ENCODE measurements at regions not wholly inside any gene's neighbourhood (a gene's known extent, or its start where the extent isn't known, plus 50 kb on each side); places are given as distances from the start of the nearest gene placed in this dataset.

DNA sequence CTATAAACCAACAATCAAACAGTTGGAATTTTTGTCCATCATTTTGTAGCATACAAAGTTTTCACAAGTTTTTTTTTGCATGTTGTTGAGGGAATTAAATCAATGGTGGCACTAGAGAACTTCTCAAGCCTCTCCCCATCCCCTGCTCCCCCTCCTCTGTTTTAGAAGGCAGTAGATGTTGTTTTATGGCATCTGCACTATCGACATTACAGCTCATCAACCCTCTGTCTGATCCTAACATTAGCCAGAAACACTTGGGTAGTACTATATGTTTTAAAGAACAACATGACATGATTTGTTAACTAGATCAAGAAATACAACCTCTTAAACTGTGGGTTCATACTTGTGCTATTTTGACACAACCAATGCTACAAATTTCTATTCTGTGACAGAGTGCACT lies 306.5 kb upstream of the NR5A2 start:
- CTCF ChIA-PET = no interaction called here
- DNase-seq (ENCODE audit: low spot score) = no peak
- TF ChIP-seq, protein P1, sequence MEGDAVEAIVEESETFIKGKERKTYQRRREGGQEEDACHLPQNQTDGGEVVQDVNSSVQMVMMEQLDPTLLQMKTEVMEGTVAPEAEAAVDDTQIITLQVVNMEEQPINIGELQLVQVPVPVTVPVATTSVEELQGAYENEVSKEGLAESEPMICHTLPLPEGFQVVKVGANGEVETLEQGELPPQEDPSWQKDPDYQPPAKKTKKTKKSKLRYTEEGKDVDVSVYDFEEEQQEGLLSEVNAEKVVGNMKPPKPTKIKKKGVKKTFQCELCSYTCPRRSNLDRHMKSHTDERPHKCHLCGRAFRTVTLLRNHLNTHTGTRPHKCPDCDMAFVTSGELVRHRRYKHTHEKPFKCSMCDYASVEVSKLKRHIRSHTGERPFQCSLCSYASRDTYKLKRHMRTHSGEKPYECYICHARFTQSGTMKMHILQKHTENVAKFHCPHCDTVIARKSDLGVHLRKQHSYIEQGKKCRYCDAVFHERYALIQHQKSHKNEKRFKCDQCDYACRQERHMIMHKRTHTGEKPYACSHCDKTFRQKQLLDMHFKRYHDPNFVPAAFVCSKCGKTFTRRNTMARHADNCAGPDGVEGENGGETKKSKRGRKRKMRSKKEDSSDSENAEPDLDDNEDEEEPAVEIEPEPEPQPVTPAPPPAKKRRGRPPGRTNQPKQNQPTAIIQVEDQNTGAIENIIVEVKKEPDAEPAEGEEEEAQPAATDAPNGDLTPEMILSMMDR (conservative IDR thresholded peaks at IDR 0.05; ENCODE audit: low read depth) = no peak
- H3K27ac ChIP-seq = no peak overlapping the region
- POLR2A ChIA-PET (ENCODE audit: low non-redundant PET) = no interaction called here

DNA sequence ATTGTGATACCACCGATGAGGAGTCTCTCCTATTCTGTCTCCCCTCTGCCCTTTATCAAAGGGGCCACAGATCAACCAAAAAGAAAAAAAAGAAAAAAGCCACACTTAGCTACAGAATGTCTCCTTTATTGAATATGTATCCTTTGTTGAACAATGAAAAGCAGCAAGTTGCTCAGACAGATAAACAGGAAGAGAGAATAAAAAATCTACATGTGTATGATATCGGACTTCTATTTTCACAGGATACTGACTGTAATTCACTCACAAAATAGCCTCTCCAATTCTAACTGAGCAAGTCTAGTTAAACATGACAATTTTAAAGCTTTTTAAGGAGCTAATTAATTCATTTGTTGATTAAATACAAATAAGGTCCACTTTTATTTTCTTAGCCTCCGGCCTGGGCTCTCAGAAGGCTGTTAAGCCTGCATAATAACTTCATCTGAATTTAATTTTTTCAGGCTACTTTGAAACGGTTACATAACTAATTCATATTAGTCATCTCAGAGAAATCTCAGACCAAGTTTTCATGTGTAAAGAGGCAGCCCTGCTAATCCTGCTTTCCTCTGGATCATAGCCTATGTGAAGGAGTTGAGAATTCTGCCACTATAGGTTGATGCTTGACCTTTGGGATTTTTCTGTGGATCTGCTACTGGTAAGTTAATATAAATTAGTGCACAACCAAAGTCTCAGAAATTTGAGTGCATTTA lies 304.1 kb upstream of the NR5A2 start:
- DNase-seq (ENCODE audit: low spot score) = peak; percentile 66
- H3K27ac ChIP-seq = no peak overlapping the region
- ChIA-PET CTCF (interaction anchor here (0.6 kb wide), 2 partner anchors 8 to 532 kb away, joined by 3 read pairs; no protein-coding TSS in a partner anchor), POLR2A (ENCODE audit: low non-redundant PET) (no interaction called here)
- TF ChIP-seq, protein P1 (conservative IDR thresholded peaks at IDR 0.05; ENCODE audit: low read depth) = no peak

DNA sequence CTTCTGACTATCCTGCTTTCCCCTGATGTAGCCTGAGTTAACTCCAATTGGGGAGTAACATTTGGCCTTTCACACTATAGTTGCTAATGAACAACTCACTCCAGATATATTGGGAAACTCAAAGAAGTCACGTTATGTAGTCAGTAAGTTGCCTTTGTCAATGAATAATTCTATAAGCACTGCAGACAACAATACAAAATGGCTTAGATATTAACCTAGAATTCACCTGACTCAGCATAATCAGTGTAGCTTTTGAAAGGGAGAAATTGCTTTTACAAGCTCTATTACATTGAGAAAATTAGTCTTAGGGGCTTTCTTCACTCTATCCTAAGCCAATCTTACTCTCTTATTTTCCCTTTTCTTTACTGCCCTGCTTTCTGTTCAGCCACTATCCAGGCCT lies 303.5 kb upstream of the NR5A2 start:
- no peak for DNase-seq (ENCODE audit: low spot score)
- H3K27ac ChIP-seq = no peak overlapping the region
- ChIA-PET CTCF (interaction anchor here (0.6 kb wide), 3 partner anchors 9 to 531 kb away, joined by 3 read pairs; no protein-coding TSS in a partner anchor), POLR2A (ENCODE audit: low non-redundant PET) (no interaction called here)
- TF ChIP-seq, protein P1 (conservative IDR thresholded peaks at IDR 0.05; ENCODE audit: low read depth) = no peak

DNA sequence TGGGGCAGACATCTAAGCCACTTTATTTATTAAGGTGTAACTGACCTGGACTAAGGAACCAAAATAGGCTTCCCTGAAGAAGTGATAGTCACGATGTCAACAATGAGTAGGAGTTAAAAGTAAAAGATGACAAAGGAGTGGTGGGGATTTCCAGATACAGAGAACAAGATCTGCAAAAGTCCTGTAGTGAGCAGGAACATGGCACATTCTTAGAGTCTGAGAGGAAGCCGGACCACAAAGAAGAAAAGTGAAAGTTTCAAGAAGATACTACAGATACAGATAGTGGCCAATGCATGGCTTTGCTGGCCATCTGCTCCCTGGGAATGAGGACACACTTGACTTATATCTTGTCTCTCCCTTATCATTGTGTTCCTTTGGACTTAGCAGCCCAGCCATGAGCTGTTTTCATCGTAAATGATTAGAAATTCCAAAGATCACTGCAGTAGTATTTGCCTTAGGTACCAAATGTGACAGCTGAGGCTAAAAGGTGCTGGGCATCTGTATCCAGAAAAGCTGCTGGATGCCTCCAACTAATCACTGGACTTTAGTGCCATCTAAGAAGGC lies 302.4 kb upstream of the NR5A2 start:
- ChIA-PET CTCF (interaction anchor here (0.6 kb wide), 2 partner anchors 219 to 313 kb away, joined by 3 read pairs; no protein-coding TSS in a partner anchor), POLR2A (ENCODE audit: low non-redundant PET) (no interaction called here)
- no peak for DNase-seq (ENCODE audit: low spot score)
- no peak overlapping the region for H3K27ac ChIP-seq
- TF ChIP-seq, protein P1 (conservative IDR thresholded peaks at IDR 0.05; ENCODE audit: low read depth) = no peak

DNA sequence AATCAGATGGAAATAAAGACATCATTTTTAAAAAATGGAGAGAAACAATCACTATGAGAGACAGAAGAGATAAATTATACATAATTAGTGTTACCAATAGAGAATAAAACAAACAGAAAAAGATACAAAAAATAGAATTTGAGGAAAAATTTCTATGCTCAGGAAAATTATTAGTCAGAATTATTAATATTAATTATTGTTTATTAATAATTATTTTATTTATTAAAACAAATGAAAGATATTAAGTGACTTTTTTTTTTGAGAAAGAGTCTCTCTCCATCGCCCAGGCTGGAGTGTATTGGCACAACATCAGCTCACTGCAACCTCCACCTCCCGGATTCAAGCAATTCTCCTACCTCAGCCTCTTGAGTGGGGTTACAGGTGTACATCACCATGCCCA lies 299.8 kb upstream of the NR5A2 start:
- H3K27ac ChIP-seq = no peak overlapping the region
- DNase-seq (ENCODE audit: low spot score) = no peak
- POLR2A ChIA-PET (ENCODE audit: low non-redundant PET) = no interaction called here
- TF ChIP-seq, protein P1 (conservative IDR thresholded peaks at IDR 0.05; ENCODE audit: low read depth) = no peak
- CTCF ChIA-PET = no interaction called here

DNA sequence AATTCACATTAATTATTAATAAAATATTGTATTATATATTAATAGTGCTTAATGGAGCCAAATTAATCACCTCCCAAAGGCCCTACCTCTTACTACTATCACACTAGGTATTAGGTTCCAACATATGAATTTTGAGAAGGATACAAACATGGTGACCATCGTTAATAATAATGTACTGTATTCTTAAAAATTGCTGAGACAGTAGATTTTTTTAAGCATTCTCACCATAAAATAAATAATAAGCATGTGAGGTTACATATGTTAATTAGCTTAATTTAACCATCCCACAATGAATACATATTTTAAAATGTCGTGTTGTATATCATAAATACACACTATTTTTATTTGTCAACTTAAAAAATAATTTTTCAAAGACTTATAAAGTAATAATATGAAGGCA lies 299.2 kb upstream of the NR5A2 start:
- CTCF ChIA-PET = no interaction called here
- TF ChIP-seq, protein P1 (conservative IDR thresholded peaks at IDR 0.05; ENCODE audit: low read depth) = no peak
- no peak for DNase-seq (ENCODE audit: low spot score)
- no peak overlapping the region for H3K27ac ChIP-seq
- POLR2A ChIA-PET (ENCODE audit: low non-redundant PET) = no interaction called here
